ENCODE measurements at regions not wholly inside any gene's neighbourhood (a gene's known extent, or its start where the extent isn't known, plus 50 kb on each side); places are given as distances from the start of the nearest gene placed in this dataset.
"Not testable (repeated sequence)": the region's sequence is repeated elsewhere in the genome, so short reads cannot be mapped to it uniquely, and the experiment has no call there.

GRCh38 chr10:34016576-34016975 lies 682.1 kb upstream of the NRP1 start:
- no peak for DNase-seq (ENCODE audit: low read depth in 1 of 2, low spot score in 1 of 2)

GRCh38 chr10:34015700-34016099 lies 681.2 kb upstream of the NRP1 start:
- no peak for DNase-seq (ENCODE audit: low read depth in 1 of 2, low spot score in 1 of 2)

- no peak for DNase-seq (ENCODE audit: low read depth in 1 of 2, low spot score in 1 of 2)
Observed at GRCh38 chr10:34013235-34013634, 678.8 kb upstream of the NRP1 start.

- DNase-seq (ENCODE audit: low read depth in 1 of 2, low spot score in 1 of 2): no peak
Observed at GRCh38 chr10:34010891-34011290, 676.4 kb upstream of the NRP1 start.

GRCh38 chr10:34010228-34010627 lies 675.8 kb upstream of the NRP1 start:
- not testable (repeated sequence) for DNase-seq (ENCODE audit: low read depth in 1 of 2, low spot score in 1 of 2)

GRCh38 chr10:34008656-34009055 lies 674.2 kb upstream of the NRP1 start:
- DNase-seq (ENCODE audit: low read depth in 1 of 2, low spot score in 1 of 2): no peak

GRCh38 chr10:34006471-34006870 lies 672.0 kb upstream of the NRP1 start:
- no peak for DNase-seq (ENCODE audit: low read depth in 1 of 2, low spot score in 1 of 2)

- no peak for DNase-seq (ENCODE audit: low read depth in 1 of 2, low spot score in 1 of 2)
Observed at GRCh38 chr10:34003561-34003960, 669.1 kb upstream of the NRP1 start.

- DNase-seq (ENCODE audit: low read depth in 1 of 2, low spot score in 1 of 2): no peak
Observed at GRCh38 chr10:34002896-34003295, 668.4 kb upstream of the NRP1 start.

GRCh38 chr10:34001831-34002230 lies 667.4 kb upstream of the NRP1 start:
- no peak for DNase-seq (ENCODE audit: low read depth in 1 of 2, low spot score in 1 of 2)

GRCh38 chr10:34001087-34001580 lies 666.7 kb upstream of the NRP1 start:
- DNase-seq (ENCODE audit: low read depth in 1 of 2, low spot score in 1 of 2): no peak

GRCh38 chr10:33993917-33994316 lies 659.5 kb upstream of the NRP1 start:
- DNase-seq (ENCODE audit: low read depth in 1 of 2, low spot score in 1 of 2): no peak

- DNase-seq (ENCODE audit: low read depth in 1 of 2, low spot score in 1 of 2): no peak
Observed at GRCh38 chr10:33991924-33992323, 657.5 kb upstream of the NRP1 start.

- no peak for DNase-seq (ENCODE audit: low read depth in 1 of 2, low spot score in 1 of 2)
Observed at GRCh38 chr10:33986515-33986914, 652.0 kb upstream of the NRP1 start.

GRCh38 chr10:33986016-33986415 lies 651.5 kb upstream of the NRP1 start:
- no peak for DNase-seq (ENCODE audit: low read depth in 1 of 2, low spot score in 1 of 2)

GRCh38 chr10:33982995-33983394 lies 648.5 kb upstream of the NRP1 start:
- DNase-seq (ENCODE audit: low read depth in 1 of 2, low spot score in 1 of 2): no peak

- DNase-seq (ENCODE audit: low read depth in 1 of 2, low spot score in 1 of 2): no peak
Observed at GRCh38 chr10:33981301-33981700, 646.8 kb upstream of the NRP1 start.

GRCh38 chr10:33979195-33979594 lies 644.7 kb upstream of the NRP1 start:
- DNase-seq (ENCODE audit: low read depth in 1 of 2, low spot score in 1 of 2): no peak

GRCh38 chr10:33975481-33975880 lies 641.0 kb upstream of the NRP1 start:
- DNase-seq (ENCODE audit: low read depth in 1 of 2, low spot score in 1 of 2): no peak

GRCh38 chr10:33974976-33975478 lies 640.6 kb upstream of the NRP1 start:
- DNase-seq (ENCODE audit: low read depth in 1 of 2, low spot score in 1 of 2): no peak

- DNase-seq (ENCODE audit: low read depth in 1 of 2, low spot score in 1 of 2): no peak
Observed at GRCh38 chr10:33968983-33969382, 634.5 kb upstream of the NRP1 start.

GRCh38 chr10:33967606-33968120 lies 633.2 kb upstream of the NRP1 start:
- DNase-seq (ENCODE audit: low read depth in 1 of 2, low spot score in 1 of 2): no peak

- DNase-seq (ENCODE audit: low read depth in 1 of 2, low spot score in 1 of 2): no peak
Observed at GRCh38 chr10:33966946-33967345, 632.5 kb upstream of the NRP1 start.

Data from activated CD4-positive, alpha-beta T cell treated with anti-CD3 and anti-CD28 coated beads, Interleukin-2, amount 50 U/mL, for 24 hours (primary cell).